Breast epithelium (tissue), 3 donors: ENCODE measurements at regions not wholly inside any gene's neighbourhood (a gene's known extent, or its start where the extent isn't known, plus 50 kb on each side); places are given as distances from the start of the nearest gene placed in this dataset.

ENCODE experiments used
- CTCF ChIP-seq, 3 donors: fragments of 450-650 bp; IDR thresholded peaks; one replicate each; pipeline ENCODE4 v1.5.1; 2016 to 2017; ENCODE audit warnings: antibody characterized with exemption in 3 of 3, mild to moderate bottlenecking in 3 of 3, moderate library complexity in 3 of 3
- POLR2A ChIP-seq: fragments of 450-650 bp; IDR thresholded peaks from one replicate; pipeline ENCODE4 v1.6.1; 2016; ENCODE audit warnings: antibody characterized with exemption, mild to moderate bottlenecking, moderate library complexity
- POLR2AphosphoS5 ChIP-seq, 3 donors: sonication (generic); formaldehyde crosslinking; IDR thresholded peaks; one replicate each; pipeline ENCODE4 v1.6.1; 2017; ENCODE audit warnings: antibody characterized with exemption in 3 of 3

GRCh38 chr9:11349187-11349586, 736.4 kb upstream of the PTPRD start:
- TF ChIP-seq CTCF (IDR thresholded peaks at IDR 0.05): no peak
- TF ChIP-seq POLR2A: no peak
- no peak for TF ChIP-seq POLR2AphosphoS5 (IDR thresholded peaks at IDR 0.05)
